NCI-H82 treated with DMSO at 0.1 percent for 48 hours (cell line): ENCODE measurements at regions not wholly inside any gene's neighbourhood (a gene's known extent, or its start where the extent isn't known, plus 50 kb on each side); places are given as distances from the start of the nearest gene placed in this dataset.

Experiments used
- DNase-seq: peaks from one replicate; lab custom pipeline; 2025; ENCODE audit not compliant: unreplicated experiment; lab: John Stamatoyannopoulos, UW

DNA sequence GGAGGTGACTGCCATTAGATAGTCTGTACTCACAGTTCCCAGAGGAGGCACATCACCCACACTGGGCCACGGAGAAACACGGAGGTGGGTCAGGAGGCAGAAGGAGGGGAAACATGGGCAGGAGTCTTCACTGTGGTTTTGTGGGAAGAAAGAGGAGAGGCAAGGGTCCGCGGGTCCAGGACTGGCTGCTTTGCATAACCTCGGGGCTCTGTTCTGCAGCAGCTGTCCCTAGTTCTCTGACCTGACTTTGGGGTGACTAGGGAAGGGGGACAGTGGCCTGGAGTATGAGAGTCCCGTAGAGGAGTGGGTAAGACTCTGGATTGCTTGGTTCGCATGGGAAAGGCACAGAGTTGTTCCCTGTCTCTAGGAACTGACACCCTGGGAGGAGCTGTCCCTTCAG is 238.3 kb upstream of the RAB6C start:
- DNase-seq, result no peak

DNA sequence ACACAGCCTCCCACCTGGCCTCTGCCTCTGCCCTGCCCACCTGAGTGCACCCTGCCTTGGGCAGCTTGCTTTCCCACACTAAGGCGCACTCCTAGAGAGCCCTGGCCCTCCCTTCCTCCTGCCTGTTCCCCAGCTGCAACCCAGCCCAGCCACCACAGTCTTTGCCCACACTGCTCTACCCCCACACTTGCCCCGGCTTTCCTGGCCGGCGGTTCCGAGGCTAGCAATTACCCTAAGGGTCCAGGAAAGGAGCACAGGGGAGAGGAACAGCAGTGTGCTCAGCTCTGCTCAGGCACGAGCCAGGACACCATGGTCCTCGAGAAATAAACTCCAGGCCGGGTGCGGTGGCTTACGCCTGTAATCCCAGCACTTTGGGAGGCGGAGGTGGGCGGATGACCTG is 237.8 kb upstream of the RAB6C start:
- no peak for DNase-seq

DNA sequence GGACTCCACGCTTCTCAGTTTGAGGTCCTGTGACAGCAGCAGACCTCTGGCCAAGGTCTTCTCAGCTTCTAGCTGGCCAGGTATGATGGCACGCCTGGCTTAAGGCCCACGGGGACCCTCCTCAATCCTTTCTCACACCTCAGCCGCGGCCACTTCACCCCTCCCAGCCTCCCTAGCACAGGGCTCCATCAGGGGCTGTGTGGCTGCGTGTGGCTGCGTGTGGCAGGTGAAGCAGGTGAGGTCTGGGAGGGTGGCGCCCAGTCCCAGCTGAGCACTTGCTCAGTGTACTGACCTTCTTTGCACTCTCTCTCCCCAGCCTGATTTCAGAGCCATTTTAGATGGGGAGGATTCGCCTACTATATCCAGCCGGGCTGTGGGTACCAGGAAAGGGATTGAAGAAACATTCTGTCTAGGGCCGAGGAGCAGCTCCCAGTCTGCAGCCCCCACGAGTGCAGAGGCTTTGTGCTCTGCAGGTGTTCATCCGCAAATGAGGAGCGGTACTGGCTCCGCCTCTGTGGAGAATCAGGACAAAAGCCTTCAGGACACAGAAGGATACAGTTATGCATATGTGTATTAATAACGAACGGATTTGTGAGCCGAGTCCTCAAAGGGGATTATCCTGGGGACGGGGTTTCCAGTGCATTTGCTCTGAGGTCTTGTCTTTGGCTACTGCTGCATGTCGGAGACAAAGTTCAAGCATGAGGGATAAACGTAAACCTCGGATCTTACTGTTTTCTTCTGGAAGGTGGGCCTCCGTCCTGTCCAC is 236.9 kb upstream of the RAB6C start:
- no peak for DNase-seq

DNA sequence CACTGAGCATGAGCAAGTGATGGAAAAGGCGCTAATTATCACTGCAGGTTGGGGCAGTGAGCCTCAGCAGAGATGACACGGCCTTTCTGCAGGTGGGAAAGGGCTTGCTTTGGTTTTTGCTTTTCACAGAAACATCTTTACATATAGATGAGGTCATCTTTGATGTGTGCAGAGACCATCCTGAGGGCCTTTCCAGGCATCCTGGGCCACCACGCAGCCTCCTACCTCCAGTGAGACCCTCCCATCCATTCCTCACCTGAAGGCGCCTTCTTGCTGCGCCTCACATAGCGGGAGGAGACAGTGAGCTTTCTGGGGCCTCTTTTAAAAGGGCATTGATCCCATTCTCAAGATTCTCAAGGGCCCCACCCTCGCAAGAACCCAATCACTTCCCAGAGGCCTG is 235.3 kb upstream of the RAB6C start:
- DNase-seq, result no peak

DNA sequence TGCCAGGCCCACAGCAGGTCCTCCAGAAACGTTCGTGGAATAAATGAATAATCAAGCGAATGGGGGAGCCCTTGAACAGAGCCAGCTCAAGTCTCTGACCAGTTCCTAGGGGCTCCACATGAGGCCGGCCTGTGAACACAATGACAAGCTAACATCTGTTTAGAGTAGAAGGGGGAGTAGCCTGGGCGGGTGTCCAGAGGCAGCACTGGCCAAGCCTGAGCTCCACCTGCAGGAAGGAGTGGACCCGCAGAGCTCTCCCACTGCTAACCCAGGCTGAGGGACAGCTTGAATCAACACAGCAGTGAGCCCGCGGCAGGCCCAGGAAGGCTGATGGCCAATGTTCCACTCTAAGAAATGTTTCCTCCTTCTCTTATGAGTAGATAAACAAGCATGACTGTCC is 234.8 kb upstream of the RAB6C start:
- no peak for DNase-seq

DNA sequence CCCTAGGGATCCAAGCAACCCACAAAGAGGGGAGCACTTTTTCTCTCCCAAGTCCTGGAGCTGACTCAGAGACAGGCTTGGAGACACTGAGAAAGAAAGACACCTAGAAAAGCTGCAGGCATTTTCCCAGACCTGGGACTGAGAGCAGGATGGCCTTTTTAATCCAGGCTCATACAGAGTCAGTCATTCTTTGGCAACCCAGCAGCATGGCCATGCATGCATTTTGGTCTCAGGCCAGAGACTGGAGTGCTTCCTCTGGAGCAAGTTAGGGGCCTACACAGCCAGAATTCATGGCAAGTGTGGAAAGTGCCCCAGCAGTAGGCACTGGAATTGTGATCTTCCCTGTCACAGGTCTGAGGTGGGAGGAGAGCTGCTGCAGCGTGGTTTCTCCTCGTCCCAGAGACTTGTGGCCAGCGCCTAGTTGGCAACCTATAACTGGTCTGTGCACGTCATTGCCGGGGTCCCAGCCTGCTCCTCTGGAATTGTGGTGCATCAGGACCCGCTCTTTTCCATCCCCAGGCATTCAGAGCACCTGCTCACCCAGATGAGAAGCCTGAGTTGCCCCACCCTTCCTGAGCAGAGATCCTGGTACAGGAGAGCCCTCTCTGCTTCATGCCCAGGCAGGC is 231.9 kb upstream of the RAB6C start:
- DNase-seq, result no peak

DNA sequence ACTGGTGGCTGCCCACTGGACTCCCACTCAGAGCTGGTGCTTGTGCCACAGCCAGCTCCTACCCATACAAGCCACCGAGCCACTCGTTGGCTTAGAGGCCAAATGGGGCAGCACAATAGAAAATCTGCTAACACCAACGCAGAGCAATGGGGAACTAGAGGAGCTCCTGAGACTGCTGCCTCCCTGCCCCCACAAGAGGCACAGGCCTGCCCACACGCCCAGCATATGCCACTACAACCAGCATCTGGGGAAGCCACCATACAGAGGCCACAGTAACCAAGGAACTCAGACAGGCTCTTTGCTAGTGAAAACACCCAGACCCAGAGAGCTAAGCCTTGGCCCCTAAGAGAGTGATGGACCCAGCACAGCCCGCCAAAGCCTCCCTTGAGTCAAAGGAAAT is 231.2 kb upstream of the RAB6C start:
- DNase-seq, result no peak

DNA sequence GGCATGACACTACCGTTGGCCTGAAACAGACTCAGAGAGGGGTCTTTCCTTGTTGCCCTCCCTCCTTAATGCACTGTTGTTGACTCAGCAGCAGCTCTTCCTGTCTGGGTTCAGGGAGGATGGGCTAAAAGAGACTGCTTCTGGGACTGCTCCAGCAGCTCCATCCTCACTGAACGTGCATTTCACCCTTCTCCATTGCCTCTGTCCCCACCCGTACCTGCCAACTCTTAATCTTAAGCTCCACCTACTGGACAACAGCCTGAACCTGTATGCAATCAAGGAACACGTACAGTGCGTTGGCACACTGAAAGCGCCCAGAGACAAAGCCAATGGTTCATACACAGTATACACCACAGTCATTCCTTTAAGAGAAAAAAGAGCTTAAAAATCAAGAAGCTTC is 230.8 kb upstream of the RAB6C start:
- DNase-seq, result no peak

DNA sequence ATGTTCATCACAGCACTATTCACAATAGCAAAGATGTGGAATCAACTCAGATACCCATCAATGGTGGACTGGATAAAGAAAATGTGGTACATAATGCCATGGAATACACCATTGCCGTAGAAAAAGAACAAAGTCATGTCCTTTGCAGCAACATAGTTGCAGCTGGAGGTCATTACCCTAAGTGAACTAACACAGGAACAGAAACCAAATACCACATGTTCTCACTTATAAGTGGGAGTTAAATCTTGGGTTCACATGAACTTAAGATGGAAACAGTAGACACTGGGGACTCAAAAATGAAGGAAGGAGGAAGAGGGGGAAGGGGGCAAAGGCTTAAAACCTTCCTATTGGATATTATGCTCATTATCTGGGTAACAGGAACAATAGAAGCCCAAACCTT is 228.1 kb upstream of the RAB6C start:
- no peak for DNase-seq

DNA sequence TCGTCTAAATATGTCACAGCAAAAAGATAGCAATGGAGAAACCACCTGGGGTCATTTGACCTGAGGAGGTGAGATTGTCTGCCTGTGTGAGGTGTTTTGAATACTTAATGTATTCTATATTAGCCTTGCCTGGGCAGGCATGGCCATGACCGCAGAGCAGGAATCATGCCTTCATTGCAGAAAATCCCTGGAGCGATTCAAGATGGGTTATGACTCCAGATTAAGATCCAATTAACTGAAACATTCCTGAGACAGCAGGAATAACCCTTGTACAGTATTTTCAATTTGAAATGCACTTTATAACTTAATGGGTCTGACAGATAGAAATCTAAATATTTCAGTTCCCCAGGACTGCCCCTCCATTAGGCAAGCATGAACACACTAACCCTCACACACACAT is 227.3 kb upstream of the RAB6C start:
- no peak for DNase-seq

DNA sequence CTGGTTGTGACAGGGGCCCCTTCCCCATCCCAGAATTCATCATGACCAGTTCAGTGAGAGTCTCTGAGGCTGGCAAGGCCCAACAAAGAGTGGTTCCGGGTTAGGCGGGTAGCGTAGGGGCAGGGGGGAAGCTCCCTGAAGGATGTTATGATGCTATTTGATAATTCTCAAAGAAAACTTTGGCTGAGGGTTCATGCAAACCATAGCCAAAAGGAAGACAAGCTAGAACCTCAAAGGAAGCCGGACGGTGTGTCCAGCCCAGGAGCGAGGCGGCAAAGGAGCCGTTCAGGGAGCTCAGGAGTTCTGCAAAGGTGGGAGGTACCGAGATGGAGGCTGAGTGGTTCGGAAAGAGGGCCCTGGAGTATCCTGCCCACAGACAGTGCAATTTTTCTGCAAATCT is 226.8 kb upstream of the RAB6C start:
- no peak for DNase-seq

DNA sequence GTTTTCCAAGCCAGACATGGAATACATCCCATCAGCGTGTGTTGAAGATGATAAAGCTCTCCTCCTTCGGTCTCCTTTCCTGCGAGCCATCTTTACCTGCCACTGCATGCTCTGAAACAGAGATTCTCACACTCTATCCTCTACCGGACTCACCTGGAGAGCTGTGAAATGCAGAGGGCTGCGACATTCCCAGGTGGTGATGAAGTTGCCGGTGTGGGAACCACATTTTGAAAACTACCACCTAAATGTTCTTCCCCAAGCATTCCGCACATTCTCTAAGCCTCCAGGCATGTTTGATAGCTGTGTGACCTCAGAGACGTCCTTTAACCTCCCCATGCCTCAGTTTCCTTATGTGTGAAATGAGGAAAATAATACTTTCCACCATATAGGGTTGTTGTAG is 226.2 kb upstream of the RAB6C start:
- no peak for DNase-seq

DNA sequence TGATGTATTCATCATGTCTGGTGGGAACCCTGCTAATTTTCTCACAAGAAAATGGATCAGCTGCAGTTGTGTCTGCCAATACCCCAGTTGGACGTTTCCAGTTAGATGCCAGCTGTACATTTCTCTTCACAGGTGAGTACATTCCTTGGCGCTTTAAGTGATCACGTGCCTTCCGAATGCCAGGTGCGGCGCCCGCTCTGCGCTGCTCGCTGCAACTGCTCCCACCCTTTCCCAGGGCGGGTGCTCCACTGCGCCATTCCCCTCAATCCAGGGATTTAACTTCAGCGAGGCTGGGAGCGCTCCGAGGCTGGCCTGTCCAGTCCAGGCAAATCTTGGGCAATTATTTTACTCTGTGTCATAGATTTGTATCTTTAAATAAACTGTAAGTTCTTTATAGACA is 225.0 kb upstream of the RAB6C start:
- no peak for DNase-seq

DNA sequence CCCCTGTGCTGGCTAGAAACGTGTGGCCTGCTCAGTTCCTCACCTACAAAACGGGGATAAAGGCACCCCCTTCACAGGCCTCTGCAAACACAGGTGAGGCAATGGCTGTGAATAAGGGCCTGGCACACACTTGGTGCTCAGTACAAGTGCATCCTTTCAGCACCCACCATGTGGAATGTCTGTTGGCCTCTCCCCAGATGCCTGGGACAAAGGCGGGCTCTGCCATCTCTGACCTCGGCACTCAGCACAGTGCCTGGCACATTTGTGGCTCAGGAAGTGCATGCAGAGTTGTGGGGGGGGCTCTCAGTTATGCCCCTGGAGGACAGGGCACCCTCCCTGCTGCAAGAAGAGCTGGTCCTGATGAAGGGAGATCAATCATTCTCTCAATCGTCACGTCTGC is 224.6 kb upstream of the RAB6C start:
- DNase-seq, result no peak

DNA sequence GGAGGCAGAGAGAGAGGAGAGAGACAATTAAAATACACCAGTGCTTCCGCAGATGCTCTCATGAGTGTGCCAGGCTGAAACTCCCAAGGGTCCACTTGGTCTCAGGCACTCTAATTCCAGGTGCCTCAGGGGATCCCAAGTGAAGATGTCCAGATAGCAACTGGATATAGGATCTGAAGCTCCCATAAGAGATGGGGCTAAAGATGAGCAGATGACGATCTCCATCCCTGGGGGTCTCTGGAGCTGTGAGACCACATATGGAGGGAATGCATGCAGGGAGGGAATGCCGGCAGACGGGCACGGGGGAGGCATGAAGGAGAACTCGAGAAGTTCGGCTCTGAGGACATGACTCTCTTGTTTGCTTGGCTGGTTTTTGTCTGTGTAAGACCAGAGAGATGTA is 223.7 kb upstream of the RAB6C start:
- no peak for DNase-seq

DNA sequence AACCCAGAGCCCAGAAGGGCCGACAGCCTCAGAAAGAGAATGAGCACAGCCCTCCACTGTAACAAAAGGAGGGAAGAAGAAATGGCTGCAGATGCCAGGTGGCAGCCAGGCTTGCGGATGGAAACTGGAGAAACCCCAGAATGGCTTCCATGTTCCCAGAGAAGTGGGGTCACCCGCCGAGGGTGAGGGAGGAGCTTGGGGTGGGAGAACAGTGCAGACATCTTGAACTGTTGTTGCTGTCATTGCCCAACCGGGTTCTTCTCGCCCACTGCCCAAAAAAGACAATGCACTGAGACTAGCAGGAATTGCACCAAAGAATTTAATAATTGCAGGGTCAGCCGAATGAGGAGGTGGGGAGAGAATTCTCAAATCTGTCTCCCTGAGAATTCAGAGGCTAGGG is 223.2 kb upstream of the RAB6C start:
- DNase-seq, result no peak

DNA sequence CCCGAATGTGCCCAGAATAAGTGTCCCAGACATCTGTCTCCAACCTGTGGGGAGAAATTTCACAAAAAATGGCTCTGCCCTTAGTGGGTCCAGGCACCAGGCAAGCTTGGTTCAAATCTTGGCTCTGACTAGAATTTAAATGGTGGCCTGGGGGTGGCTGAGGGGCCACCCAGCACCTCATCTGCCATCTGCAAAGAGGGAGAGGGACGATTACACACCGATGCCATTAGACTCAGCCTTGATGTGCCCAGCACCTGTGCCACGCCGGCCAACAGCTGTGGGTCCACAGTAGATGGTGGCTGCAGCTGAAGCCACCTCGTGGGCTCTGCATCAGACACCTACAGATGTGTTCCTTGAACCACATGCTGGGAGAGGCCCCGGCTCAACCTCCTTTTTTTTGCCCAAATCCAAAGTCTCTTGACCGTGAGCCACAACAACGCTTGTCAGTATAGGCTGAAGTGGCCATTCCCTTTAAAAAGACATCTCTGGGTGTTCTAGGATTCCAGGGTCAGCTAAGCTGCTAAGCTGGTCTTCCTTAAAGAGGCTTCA is 222.0 kb upstream of the RAB6C start:
- DNase-seq, result no peak

DNA sequence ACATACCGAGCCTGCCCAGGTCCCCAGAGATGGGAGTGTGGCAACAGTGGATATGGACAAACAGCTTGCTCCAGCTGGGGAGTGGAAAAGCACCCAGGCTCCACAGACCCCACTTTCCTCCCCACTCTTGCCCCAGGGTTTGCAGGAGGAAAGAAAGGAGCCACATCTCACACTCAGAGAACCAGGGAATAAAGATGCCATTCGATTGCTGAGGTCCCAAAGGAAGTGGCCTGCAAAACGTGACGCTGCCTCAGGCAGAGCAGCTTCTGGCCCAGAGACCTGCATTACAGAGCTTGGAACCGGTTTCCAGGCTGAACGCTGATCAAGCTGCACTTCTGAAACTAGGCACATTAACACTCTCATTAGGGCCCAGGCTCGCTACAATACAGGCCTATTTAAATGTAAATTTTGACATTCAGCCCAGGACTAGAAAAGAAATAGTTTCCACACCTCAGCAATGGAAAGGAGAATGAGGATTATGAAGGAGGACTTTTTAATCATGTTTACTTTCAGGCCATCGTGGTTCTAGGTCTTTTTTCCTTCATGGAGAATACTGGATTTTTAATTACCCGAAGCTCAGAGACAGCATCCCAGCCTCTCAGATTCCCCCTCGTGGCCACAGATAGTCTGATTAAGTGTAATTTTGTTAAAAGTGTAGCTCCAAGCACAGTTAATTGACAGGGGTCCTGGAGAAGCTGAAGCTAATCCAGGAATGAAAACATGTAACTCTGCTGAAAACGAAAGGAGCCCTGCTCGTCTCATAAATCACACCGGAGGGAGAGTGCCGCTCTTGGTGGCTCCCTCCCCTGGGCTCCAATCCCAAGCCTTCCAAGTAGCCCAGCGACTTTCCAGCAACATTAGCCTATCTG is 221.3 kb upstream of the RAB6C start:
- DNase-seq, result no peak

DNA sequence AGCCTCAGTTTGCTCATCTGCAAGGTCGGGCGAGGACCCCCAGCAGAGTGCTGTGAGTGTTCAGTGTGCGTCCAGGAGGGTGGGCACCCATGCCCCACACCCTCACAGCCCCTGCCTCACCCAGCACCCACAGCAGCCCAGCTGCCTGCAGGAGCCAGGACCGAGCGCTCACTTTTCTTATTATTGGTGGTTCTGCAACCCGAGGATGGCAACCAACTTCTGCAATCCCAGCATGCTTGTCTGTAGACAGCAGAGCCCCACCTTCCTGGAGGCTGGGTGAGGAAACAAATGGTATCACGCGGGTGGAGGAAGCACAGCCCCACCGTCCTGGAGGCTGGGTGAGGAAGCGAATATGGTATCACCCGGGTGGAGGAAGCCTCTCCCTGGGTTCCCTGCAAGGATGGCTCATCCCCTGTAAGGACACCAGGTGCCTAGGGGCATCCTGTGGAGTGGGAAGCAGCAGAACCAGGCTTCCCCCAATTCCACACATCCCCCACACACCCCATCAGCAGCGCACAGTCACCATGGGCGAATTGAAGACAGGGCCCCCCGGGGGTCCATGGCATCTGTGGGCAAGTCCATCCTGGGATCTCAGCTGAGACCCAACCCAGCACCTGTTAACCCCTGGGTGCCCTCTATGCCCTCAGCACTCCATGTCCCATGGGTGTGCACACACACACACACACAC is 220.5 kb upstream of the RAB6C start:
- DNase-seq, result no peak

DNA sequence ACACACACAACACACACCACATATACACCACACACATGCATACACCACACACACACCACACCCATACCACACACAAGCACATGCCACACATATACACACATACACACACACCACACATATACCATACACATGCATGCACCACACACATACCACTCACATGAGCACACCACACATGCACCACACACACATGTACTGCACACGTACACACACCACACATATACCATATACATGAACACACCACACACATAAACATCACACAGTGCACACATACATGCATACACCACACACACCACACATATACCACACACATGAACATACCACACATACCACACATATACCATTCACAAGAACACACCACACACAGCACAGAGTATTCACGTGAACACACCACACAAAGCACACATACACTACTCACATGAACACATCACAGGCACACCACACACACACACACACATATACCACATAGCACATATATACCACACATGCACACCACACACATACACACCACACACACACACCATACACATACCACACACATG is 219.9 kb upstream of the RAB6C start:
- DNase-seq, result no peak

DNA sequence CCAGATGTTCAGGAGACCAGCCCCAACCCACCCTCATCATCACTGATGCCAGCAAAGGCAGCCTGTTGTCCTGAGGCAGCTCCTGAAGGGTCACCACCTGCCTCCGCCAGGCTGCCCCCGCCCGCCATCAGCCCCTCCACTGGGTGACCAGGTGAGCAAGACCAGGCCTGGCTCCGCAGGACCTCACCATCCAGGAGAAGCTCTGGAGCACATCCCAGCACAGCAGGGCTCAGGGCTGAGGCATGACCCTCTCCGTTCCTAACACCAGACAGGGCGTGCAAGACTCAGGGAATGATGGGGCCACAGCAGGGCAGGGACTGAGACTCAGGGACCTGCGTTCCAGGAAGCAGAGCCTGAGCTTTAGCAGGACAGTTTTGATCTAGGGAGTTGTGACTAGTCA is 218.8 kb upstream of the RAB6C start:
- no peak for DNase-seq
